MM.1S (cell line): ENCODE measurements at regions not wholly inside any gene's neighbourhood (a gene's known extent, or its start where the extent isn't known, plus 50 kb on each side); places are given as distances from the start of the nearest gene placed in this dataset.

Experiments used
- DNase-seq: peaks from one replicate; pipeline ENCODE4 v3.0.0-alpha.2; 2015
- H2AFZ ChIP-seq: fragments of 300-600 bp; sonication (generic); 2 replicates; pipeline ENCODE4 v1.6.0; 2016; ENCODE audit warnings: antibody characterized with exemption, low read length
- H3F3A ChIP-seq: fragments of 300-600 bp; sonication (generic); 2 replicates; pipeline ENCODE4 v1.6.1; 2016; ENCODE audit warnings: mild to moderate bottlenecking, antibody characterized with exemption, low read length, moderate library complexity, mixed read lengths; ENCODE audit not compliant: insufficient read depth
- H3K27ac ChIP-seq: fragments of 300-600 bp; sonication (generic); 2 replicates; pipeline ENCODE4 v1.5.1; 2016; ENCODE audit warnings: mild to moderate bottlenecking, low read length
- H3K27me3 ChIP-seq: fragments of 300-600 bp; sonication (generic); replicated peaks from 2 replicates; pipeline ENCODE4 v1.6.0; 2016; ENCODE audit warnings: low read length; ENCODE audit not compliant: insufficient read depth
- H3K36me3 ChIP-seq: fragments of 300-600 bp; sonication (generic); replicated peaks from 2 replicates; pipeline ENCODE4 v1.6.1; 2016; ENCODE audit warnings: mild to moderate bottlenecking, low read length, mixed read lengths; ENCODE audit not compliant: insufficient read depth
- H3K4me1 ChIP-seq: fragments of 300-600 bp; sonication (generic); 2 replicates; pipeline ENCODE4 v1.6.1; 2016; ENCODE audit warnings: low read length, mixed read lengths
- H3K4me2 ChIP-seq: fragments of 300-600 bp; sonication (generic); 2 replicates; pipeline ENCODE4 v1.6.0; 2016; ENCODE audit warnings: low read depth, low read length
- H3K4me3 ChIP-seq: fragments of 300-600 bp; sonication (generic); 2 replicates; pipeline ENCODE4 v1.5.1; 2016; ENCODE audit warnings: low read length, mixed read lengths
- H3K79me2 ChIP-seq: fragments of 300-600 bp; sonication (generic); 2 replicates; pipeline ENCODE4 v1.6.1; 2016; ENCODE audit warnings: mixed run types, low read length, mixed read lengths
- H3K9ac ChIP-seq: fragments of 300-600 bp; sonication (generic); 2 replicates; pipeline ENCODE4 v1.6.1; 2016; ENCODE audit warnings: low read length, mixed read lengths
- H3K9me2 ChIP-seq: fragments of 300-600 bp; sonication (generic); replicated peaks from 2 replicates; pipeline ENCODE4 v1.6.1; 2016; ENCODE audit warnings: mild to moderate bottlenecking, low read length, mixed read lengths; ENCODE audit not compliant: insufficient read depth
- H3K9me3 ChIP-seq: fragments of 300-600 bp; sonication (generic); replicated peaks from 2 replicates; pipeline ENCODE4 v1.6.1; 2016; ENCODE audit warnings: mild to moderate bottlenecking, low read length, mixed read lengths; ENCODE audit not compliant: insufficient read depth
- H4K20me1 ChIP-seq: fragments of 300-600 bp; sonication (generic); 2 replicates; pipeline ENCODE4 v1.6.1; 2016; ENCODE audit warnings: mild to moderate bottlenecking, low read length, moderate library complexity, mixed read lengths; ENCODE audit not compliant: insufficient read depth
- EZH2 ChIP-seq: fragments of 300-600 bp; sonication (generic); optimal IDR thresholded peaks from 2 replicates; pipeline ENCODE3; 2017; ENCODE audit warnings: low read depth, mild to moderate bottlenecking, antibody characterized with exemption, low read length, mixed read lengths
- EZH2phosphoT487 ChIP-seq: fragments of 300-600 bp; sonication (generic); IDR thresholded peaks from 2 replicates; pipeline ENCODE4 v1.6.1; 2018; ENCODE audit warnings: antibody characterized with exemption, low read length
- TF ChIP-seq, protein P1 (sequence below): fragments of 300-600 bp; sonication (generic); IDR thresholded peaks from 2 replicates; pipeline ENCODE4 v1.5.1; 2016; ENCODE audit warnings: antibody characterized with exemption, low read length, mixed read lengths

- Histone ChIP-seq H3K27ac (no peak overlapping the region), H4K20me1 (no peaks in the 10 kb centered on the region), H3K4me1 (no peaks in the 10 kb centered on the region), H3K9me2 (no peaks in the 10 kb centered on the region), H2AFZ (no peak overlapping the region), H3K4me3 (no peak overlapping the region), H3K4me2 (no peak overlapping the region), H3K9me3 (no peaks in the 10 kb centered on the region), H3K36me3 (no peaks in the 10 kb centered on the region), H3K79me2 (no peaks in the 10 kb centered on the region), H3K9ac (no peak overlapping the region), H3F3A (no peaks in the 10 kb centered on the region), H3K27me3 (no peaks in the 10 kb centered on the region)
- no peak for TF ChIP-seq EZH2phosphoT487
- TF ChIP-seq EZH2, result no peak
- TF ChIP-seq, protein P1, sequence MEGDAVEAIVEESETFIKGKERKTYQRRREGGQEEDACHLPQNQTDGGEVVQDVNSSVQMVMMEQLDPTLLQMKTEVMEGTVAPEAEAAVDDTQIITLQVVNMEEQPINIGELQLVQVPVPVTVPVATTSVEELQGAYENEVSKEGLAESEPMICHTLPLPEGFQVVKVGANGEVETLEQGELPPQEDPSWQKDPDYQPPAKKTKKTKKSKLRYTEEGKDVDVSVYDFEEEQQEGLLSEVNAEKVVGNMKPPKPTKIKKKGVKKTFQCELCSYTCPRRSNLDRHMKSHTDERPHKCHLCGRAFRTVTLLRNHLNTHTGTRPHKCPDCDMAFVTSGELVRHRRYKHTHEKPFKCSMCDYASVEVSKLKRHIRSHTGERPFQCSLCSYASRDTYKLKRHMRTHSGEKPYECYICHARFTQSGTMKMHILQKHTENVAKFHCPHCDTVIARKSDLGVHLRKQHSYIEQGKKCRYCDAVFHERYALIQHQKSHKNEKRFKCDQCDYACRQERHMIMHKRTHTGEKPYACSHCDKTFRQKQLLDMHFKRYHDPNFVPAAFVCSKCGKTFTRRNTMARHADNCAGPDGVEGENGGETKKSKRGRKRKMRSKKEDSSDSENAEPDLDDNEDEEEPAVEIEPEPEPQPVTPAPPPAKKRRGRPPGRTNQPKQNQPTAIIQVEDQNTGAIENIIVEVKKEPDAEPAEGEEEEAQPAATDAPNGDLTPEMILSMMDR, result no peak
- DNase-seq, result no peak
Observed at GRCh38 chr5:12460493-12461261, 556.4 kb upstream of the CTNND2 start.

DNA sequence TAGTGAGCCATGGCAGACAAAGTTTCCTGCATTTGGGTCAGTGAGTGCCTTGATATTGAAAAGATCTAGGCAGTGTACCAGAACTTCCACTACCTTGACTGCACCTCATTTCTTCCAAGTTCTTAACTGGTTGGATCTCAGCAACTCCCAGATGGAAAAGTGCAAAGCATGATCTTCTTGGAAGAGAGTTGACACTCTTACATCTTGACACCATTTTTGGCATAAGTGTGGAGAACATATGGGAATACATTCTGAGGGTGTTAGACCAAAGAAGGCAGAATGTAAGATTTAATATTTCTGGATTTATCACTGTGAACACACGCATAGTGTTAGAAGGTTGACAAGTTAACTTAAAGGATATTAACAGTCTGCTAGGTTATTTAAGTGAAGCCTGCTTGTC lies 555.1 kb upstream of the CTNND2 start:
- no peaks in the 10 kb centered on the region for H3F3A ChIP-seq
- no peak for DNase-seq
- no peaks in the 10 kb centered on the region for H3K9me2 ChIP-seq
- no peaks in the 10 kb centered on the region for H3K4me1 ChIP-seq
- H2AFZ ChIP-seq, result no peak overlapping the region
- no peak overlapping the region for H3K27ac ChIP-seq
- TF ChIP-seq, protein P1, result no peak
- TF ChIP-seq EZH2 (no peak), EZH2phosphoT487 (no peak)
- H4K20me1 ChIP-seq, result no peaks in the 10 kb centered on the region
- H3K9me3 ChIP-seq, result no peaks in the 10 kb centered on the region
- no peaks in the 10 kb centered on the region for H3K27me3 ChIP-seq
- no peak overlapping the region for H3K4me3 ChIP-seq
- H3K4me2 ChIP-seq, result no peak overlapping the region
- no peak overlapping the region for H3K9ac ChIP-seq
- H3K79me2 ChIP-seq, result no peaks in the 10 kb centered on the region
- no peaks in the 10 kb centered on the region for H3K36me3 ChIP-seq

DNA sequence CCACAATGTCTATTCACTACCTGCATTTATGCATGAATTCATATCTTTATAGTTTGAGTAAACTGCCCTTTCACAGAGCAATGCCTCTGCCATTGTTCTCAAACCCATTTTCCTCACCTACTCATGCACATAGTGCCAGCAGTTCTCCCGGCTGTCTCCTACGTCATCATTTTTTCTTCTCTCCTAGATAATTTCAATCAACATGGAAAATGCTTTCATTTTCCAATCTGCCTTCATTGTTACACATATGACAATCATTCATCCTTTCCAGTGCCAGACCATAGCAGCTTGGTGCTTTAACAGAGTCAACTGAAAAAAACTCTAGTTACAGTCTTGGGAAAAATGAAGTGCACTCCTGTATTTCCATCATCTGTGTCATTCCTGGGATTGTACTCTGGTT lies 514.8 kb upstream of the CTNND2 start:
- no peaks in the 10 kb centered on the region for H3K79me2 ChIP-seq
- no peaks in the 10 kb centered on the region for H3F3A ChIP-seq
- no peaks in the 10 kb centered on the region for H3K4me1 ChIP-seq
- H3K27me3 ChIP-seq, result no peaks in the 10 kb centered on the region
- no peak overlapping the region for H3K9ac ChIP-seq
- no peaks in the 10 kb centered on the region for H4K20me1 ChIP-seq
- H3K9me3 ChIP-seq, result no peaks in the 10 kb centered on the region
- H3K27ac ChIP-seq, result no peak overlapping the region
- no peak overlapping the region for H3K4me2 ChIP-seq
- H2AFZ ChIP-seq, result no peak overlapping the region
- H3K9me2 ChIP-seq, result no peaks in the 10 kb centered on the region
- TF ChIP-seq EZH2 (no peak), EZH2phosphoT487 (no peak)
- TF ChIP-seq, protein P1, result no peak
- H3K4me3 ChIP-seq, result no peak overlapping the region
- no peak for DNase-seq
- no peaks in the 10 kb centered on the region for H3K36me3 ChIP-seq
